Neural cell (in vitro differentiated cells): ENCODE measurements at regions not wholly inside any gene's neighbourhood (a gene's known extent, or its start where the extent isn't known, plus 50 kb on each side); places are given as distances from the start of the nearest gene placed in this dataset.

ENCODE experiments used
- H2AFZ ChIP-seq: fragments of 200-600, 300-800 bp; sonication (generic), shearing (Covaris generic); 2 replicates; pipeline ENCODE4 v1.6.0; 2014; ENCODE audit warnings: low read depth, mild to moderate bottlenecking, antibody characterized with exemption, low read length, moderate library complexity
- H3F3A ChIP-seq: fragments of 200-600 bp; shearing (Covaris generic); 2 replicates; pipeline ENCODE4 v1.6.1; 2016; ENCODE audit warnings: mild to moderate bottlenecking, moderate library complexity, mixed read lengths, antibody characterized with exemption, low read length; ENCODE audit not compliant: insufficient read depth, poor library complexity, severe bottlenecking
- H3K27ac ChIP-seq: fragments of 200-600, 300-800 bp; sonication (generic), shearing (Covaris generic); 2 replicates; pipeline ENCODE4 v1.5.1; 2014; ENCODE audit warnings: mild to moderate bottlenecking, low read length, moderate library complexity
- H3K27me3 ChIP-seq: fragments of 300-800, 200-600 bp; sonication (generic), shearing (Covaris generic); 2 replicates; pipeline ENCODE4 v1.6.0; 2014; ENCODE audit warnings: mild to moderate bottlenecking, low read depth, low read length, moderate library complexity; ENCODE audit not compliant: insufficient read depth
- H3K36me3 ChIP-seq: fragments of 300-800, 200-600 bp; sonication (generic), shearing (Covaris generic); 2 replicates; pipeline ENCODE4 v1.5.1; 2014; ENCODE audit warnings: mild to moderate bottlenecking, antibody characterized with exemption, low read length, moderate library complexity; ENCODE audit not compliant: insufficient read depth
- H3K4me2 ChIP-seq: fragments of 300-800, 200-600 bp; sonication (generic), shearing (Covaris generic); 2 replicates; pipeline ENCODE4 v1.6.0; 2014; ENCODE audit warnings: mild to moderate bottlenecking, low read length
- H3K4me3 ChIP-seq: fragments of 300-800, 200-600 bp; sonication (generic), shearing (Covaris generic); 2 replicates; pipeline ENCODE4 v1.5.1; 2014; ENCODE audit warnings: mild to moderate bottlenecking, low read length, moderate library complexity
- H3K79me2 ChIP-seq: fragments of 200-600 bp; shearing (Covaris generic); replicated peaks from 2 replicates; pipeline ENCODE4 v1.6.0; 2014; ENCODE audit warnings: mild to moderate bottlenecking, low read length, moderate library complexity; ENCODE audit not compliant: insufficient read depth
- H3K9ac ChIP-seq: fragments of 300-800, 200-600 bp; sonication (generic), shearing (Covaris generic); 2 replicates; pipeline ENCODE4 v1.6.1; 2016; ENCODE audit warnings: mild to moderate bottlenecking, low read length, mixed read lengths
- H3K9me2 ChIP-seq: fragments of 200-600 bp; shearing (Covaris generic); 2 replicates; pipeline ENCODE4 v1.6.1; 2016; ENCODE audit warnings: mild to moderate bottlenecking, low read length, mixed read lengths; ENCODE audit not compliant: insufficient read depth
- H3K9me3 ChIP-seq: fragments of 200-600, 300-800 bp; sonication (generic), shearing (Covaris generic); 2 replicates; pipeline ENCODE4 v1.6.1; 2016; ENCODE audit warnings: mild to moderate bottlenecking, mixed run types, low read length, moderate library complexity, mixed read lengths
- H4K20me1 ChIP-seq: fragments of 200-600 bp; shearing (Covaris generic); 2 replicates; pipeline ENCODE4 v1.6.1; 2016; ENCODE audit warnings: mild to moderate bottlenecking, mixed run types; ENCODE audit not compliant: insufficient read depth
- CTCF ChIP-seq: fragments of 450-650 bp; IDR thresholded peaks from 2 replicates; pipeline ENCODE4 v1.5.1; 2014; ENCODE audit warnings: antibody characterized with exemption, mild to moderate bottlenecking, moderate library complexity; ENCODE audit not compliant: poor library complexity, severe bottlenecking
- EP300 ChIP-seq: fragments of 450-650 bp; conservative IDR thresholded peaks from 2 replicates; pipeline ENCODE4 v1.6.1; 2014; ENCODE audit warnings: antibody characterized with exemption, mild to moderate bottlenecking, moderate library complexity; ENCODE audit not compliant: poor library complexity, severe bottlenecking
- EZH2 ChIP-seq: fragments of 200-600, 300-800 bp; shearing (Covaris generic), sonication (generic); IDR thresholded peaks from 2 replicates; pipeline ENCODE4 v1.6.1; 2014; ENCODE audit warnings: antibody characterized with exemption, low read length, borderline replicate concordance, mild to moderate bottlenecking; ENCODE audit not compliant: insufficient read depth, poor library complexity, severe bottlenecking
- MXI1 ChIP-seq: fragments of 450-650 bp; conservative IDR thresholded peaks from 2 replicates; pipeline ENCODE4 v1.6.1; 2014; ENCODE audit warnings: antibody characterized with exemption, mild to moderate bottlenecking; ENCODE audit not compliant: poor library complexity, severe bottlenecking
- POLR2AphosphoS5 ChIP-seq: IDR thresholded peaks from 2 replicates; pipeline ENCODE4 v1.6.1; 2012
- RAD21 ChIP-seq: fragments of 450-650 bp; conservative IDR thresholded peaks from 2 replicates; pipeline ENCODE4 v1.6.1; 2014; ENCODE audit warnings: antibody characterized with exemption, mild to moderate bottlenecking, moderate library complexity
- SMC3 ChIP-seq: fragments of 450-650 bp; conservative IDR thresholded peaks from 2 replicates; pipeline ENCODE4 v1.6.1; 2014; ENCODE audit warnings: antibody characterized with exemption, mild to moderate bottlenecking, moderate library complexity; ENCODE audit not compliant: poor library complexity
- TAF1 ChIP-seq: IDR thresholded peaks from 2 replicates; pipeline ENCODE4 v1.6.1; 2012; ENCODE audit warnings: low read depth
- TF ChIP-seq, protein P1 (sequence below): IDR thresholded peaks from 2 replicates; pipeline ENCODE4 v1.6.1; 2012; ENCODE audit warnings: borderline replicate concordance

GRCh38 chr6:81909162-81909561 is 156.7 kb upstream of the TENT5A start:
- no peak for TF ChIP-seq POLR2AphosphoS5
- TF ChIP-seq RAD21 = no peak
- TF ChIP-seq TAF1 = no peak
- TF ChIP-seq CTCF = no peak
- TF ChIP-seq, protein P1, sequence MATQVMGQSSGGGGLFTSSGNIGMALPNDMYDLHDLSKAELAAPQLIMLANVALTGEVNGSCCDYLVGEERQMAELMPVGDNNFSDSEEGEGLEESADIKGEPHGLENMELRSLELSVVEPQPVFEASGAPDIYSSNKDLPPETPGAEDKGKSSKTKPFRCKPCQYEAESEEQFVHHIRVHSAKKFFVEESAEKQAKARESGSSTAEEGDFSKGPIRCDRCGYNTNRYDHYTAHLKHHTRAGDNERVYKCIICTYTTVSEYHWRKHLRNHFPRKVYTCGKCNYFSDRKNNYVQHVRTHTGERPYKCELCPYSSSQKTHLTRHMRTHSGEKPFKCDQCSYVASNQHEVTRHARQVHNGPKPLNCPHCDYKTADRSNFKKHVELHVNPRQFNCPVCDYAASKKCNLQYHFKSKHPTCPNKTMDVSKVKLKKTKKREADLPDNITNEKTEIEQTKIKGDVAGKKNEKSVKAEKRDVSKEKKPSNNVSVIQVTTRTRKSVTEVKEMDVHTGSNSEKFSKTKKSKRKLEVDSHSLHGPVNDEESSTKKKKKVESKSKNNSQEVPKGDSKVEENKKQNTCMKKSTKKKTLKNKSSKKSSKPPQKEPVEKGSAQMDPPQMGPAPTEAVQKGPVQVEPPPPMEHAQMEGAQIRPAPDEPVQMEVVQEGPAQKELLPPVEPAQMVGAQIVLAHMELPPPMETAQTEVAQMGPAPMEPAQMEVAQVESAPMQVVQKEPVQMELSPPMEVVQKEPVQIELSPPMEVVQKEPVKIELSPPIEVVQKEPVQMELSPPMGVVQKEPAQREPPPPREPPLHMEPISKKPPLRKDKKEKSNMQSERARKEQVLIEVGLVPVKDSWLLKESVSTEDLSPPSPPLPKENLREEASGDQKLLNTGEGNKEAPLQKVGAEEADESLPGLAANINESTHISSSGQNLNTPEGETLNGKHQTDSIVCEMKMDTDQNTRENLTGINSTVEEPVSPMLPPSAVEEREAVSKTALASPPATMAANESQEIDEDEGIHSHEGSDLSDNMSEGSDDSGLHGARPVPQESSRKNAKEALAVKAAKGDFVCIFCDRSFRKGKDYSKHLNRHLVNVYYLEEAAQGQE = no peak
- TF ChIP-seq EP300 = no peak
- no peak for TF ChIP-seq SMC3
- TF ChIP-seq EZH2 = no peak
- TF ChIP-seq MXI1 = no peak
- Histone ChIP-seq H3K9me3 (no peaks in the 10 kb centered on the region), H3F3A (no peaks in the 10 kb centered on the region), H3K79me2 (no peaks in the 10 kb centered on the region), H3K36me3 (no peaks in the 10 kb centered on the region), H3K27ac (no peak overlapping the region), H2AFZ (no peak overlapping the region), H3K4me2 (no peak overlapping the region), H3K9me2 (no peaks in the 10 kb centered on the region), H3K4me3 (no peak overlapping the region), H3K9ac (no peak overlapping the region), H4K20me1 (no peaks in the 10 kb centered on the region), H3K27me3 (no peaks in the 10 kb centered on the region)

GRCh38 chr6:81906709-81907204 is 154.3 kb upstream of the TENT5A start:
- Histone ChIP-seq H3K9ac (no peak overlapping the region), H4K20me1 (no peaks in the 10 kb centered on the region), H3K36me3 (no peaks in the 10 kb centered on the region), H3K4me2 (no peak overlapping the region), H3F3A (no peaks in the 10 kb centered on the region), H2AFZ (no peak overlapping the region), H3K9me2 (no peaks in the 10 kb centered on the region), H3K27ac (no peak overlapping the region), H3K4me3 (no peak overlapping the region), H3K27me3 (no peaks in the 10 kb centered on the region), H3K79me2 (no peaks in the 10 kb centered on the region), H3K9me3 (no peaks in the 10 kb centered on the region)
- TF ChIP-seq CTCF (no peak), EP300 (no peak), SMC3 (no peak), RAD21 (no peak), MXI1 (no peak), POLR2AphosphoS5 (no peak), TAF1 (no peak), EZH2 (no peak)
- TF ChIP-seq, protein P1 = no peak
